GM10266 (cell line): ENCODE measurements at regions not wholly inside any gene's neighbourhood (a gene's known extent, or its start where the extent isn't known, plus 50 kb on each side); places are given as distances from the start of the nearest gene placed in this dataset.

Experiments
- DNase-seq: peaks from one replicate; pipeline ENCODE4 v3.0.0; 2012; ENCODE audit errors: extremely low spot score
- TF ChIP-seq, protein P1 (sequence below): IDR thresholded peaks from 2 replicates; pipeline ENCODE4 v1.5.1; 2012; ENCODE audit warnings: mild to moderate bottlenecking, low read depth; ENCODE audit not compliant: control insufficient read depth, insufficient read depth; ENCODE audit errors: missing control alignments

DNA sequence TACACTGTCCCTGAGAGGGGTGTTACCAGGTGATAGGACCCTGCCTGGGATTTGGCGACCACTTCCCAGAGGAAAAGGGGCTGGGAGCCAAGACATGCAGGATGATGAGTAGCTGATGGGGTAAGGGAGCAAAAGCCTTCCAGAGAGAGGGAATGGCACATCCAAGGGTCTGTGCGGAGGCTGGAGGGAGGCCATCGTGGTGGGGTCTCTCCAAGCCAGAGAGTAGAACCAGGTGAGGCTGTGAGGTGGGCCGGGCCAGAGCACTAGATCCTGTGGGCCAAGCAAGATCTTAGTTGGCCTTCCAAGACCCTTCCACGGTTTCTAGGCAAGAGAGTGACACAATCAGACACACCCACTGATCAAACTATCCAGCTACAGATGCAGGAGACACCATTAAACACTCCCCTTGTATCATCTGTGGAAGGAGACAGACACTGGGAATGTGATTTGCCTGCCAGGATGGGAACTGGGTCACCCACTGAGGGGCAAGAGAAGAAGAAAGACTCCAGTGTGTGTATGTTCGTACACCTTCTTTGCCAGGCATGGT, 128.9 kb downstream of the BANF2 start:
- no peak for DNase-seq
- TF ChIP-seq, protein P1, sequence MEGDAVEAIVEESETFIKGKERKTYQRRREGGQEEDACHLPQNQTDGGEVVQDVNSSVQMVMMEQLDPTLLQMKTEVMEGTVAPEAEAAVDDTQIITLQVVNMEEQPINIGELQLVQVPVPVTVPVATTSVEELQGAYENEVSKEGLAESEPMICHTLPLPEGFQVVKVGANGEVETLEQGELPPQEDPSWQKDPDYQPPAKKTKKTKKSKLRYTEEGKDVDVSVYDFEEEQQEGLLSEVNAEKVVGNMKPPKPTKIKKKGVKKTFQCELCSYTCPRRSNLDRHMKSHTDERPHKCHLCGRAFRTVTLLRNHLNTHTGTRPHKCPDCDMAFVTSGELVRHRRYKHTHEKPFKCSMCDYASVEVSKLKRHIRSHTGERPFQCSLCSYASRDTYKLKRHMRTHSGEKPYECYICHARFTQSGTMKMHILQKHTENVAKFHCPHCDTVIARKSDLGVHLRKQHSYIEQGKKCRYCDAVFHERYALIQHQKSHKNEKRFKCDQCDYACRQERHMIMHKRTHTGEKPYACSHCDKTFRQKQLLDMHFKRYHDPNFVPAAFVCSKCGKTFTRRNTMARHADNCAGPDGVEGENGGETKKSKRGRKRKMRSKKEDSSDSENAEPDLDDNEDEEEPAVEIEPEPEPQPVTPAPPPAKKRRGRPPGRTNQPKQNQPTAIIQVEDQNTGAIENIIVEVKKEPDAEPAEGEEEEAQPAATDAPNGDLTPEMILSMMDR: no peak

DNA sequence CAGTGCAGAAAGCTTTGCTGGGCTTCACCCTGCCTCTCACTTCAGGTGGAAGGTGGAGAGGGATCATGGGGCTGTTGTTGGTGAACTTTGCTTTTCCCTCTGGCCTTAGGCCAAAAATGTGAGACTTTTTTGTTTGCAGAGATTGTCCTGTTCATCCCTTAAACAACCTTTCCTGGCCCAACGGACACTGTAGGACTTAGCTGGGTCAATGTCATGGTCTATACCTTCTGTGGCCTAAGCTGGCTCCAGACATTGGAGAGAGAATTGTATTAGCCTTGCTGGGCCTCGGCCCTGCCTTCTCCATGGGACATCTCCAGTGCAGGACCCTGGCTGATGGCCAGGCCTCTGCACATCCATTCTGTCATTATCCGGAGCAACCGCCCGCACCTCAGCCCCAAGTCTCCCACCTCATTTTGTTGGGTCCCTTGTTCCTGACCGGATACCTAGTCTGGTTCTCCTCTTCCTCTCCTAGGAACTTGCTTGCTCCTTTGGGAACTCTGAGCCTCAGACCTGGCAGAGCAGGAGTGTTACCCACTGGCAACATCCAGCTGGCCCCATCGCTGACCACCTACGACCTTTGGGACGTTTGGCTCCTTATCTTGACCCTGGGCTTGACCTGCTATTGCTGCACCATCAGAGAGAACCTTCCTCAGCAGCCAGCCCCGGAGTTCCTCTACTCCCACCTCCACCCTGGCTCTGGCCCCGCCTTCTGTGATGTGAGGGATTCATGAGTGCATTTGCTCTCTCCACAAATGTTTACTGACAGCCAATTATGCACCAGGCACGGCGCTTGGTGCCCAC, 128.2 kb downstream of the BANF2 start:
- TF ChIP-seq, protein P1: no peak

DNA sequence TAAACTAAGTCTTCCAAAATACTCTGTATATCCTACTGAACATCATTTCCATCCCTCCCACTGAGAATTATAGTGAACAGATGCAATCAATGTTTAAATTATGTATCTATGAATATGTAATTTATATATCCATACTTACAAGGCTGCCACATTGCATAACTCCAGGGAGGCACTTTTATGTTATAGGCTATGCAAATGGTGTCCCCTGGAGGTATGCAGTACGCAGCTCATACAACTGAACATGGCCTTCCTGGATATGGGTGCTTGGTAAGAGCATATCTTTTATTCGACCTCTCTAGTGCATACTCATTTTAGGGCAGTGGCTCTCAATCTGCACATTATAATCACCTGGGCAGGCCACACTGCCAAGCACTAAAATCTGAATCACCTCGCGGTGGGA, 127.3 kb downstream of the BANF2 start:
- DNase-seq: no peak
- TF ChIP-seq, protein P1: no peak

More for the DNA sequence above, 128.2 kb downstream of the BANF2 start:
- no peak for DNase-seq

DNA sequence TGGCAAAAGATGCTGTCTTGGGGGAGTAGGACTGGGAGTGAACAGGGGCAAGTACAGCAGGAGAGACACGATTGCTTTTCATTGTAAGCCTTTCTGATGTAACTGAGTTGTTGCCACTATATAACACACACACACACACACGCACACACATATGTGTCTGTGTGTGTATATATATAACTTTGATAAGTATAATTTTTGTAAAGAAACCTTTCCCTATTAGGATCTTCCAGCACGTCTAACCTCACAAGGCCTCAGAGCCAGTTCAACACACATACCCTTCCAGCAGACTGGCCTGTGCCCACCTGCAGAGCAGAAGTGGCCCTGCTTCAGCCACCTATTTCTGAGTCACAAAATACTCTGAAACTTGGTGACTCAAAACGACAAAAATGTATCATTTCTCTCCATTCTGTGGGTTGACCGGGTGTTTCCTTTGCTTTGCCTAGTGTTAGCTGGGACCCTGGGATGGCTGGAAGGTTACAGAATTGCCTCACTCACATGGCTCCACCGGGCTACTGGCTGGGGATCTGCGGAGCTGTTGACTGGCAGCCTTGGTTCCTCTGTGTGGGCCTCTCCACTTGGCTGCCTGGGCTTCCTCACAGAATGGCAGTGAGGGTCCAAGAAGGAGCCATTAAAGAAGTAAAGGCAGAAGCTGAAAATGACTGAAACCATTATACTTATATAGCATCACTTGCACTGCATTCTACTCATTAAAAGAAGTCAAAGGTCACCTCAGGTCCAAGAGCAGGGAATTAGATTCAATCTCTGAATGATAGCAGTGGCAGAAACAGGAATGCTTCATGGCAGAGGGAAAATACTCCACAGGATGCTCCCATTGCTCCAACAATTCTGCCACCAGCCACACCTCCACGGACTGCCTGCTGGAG, 126.4 kb downstream of the BANF2 start:
- TF ChIP-seq, protein P1: no peak
- peak; percentile 80 for DNase-seq

DNA sequence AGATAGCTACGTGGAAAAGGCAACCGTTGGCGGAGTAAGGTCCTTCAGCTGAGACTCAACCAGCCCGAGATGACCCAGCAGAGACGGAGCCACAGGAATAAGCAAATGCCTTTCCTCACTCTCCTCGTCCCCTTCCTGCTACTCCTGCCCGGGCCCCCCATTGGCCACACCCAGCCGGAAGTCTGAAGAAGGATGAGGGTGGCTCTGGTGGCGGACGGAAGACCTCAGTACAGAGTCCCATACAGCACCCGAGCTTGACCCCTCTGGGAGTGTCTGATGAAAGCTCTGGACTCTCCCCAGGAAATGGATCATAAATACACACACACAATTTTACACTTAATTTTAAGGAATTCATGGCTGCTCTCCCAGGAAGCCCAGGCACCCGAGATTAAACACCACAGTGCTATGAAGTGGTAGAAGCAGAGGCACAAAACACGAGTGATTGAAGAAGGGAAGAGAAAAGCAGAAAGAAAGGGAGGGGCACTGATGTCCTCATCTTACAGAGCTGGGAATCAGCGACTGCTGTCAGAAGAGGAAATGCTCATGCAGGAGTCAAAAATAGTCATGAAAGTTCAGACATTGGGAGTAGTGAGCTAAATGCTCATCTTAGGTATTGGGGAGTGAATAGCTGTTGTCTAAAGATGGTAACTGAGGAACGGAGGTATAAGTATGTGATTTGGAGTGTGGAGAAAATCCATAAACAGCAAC, 125.6 kb downstream of the BANF2 start:
- no peak for DNase-seq
- TF ChIP-seq, protein P1: no peak

DNA sequence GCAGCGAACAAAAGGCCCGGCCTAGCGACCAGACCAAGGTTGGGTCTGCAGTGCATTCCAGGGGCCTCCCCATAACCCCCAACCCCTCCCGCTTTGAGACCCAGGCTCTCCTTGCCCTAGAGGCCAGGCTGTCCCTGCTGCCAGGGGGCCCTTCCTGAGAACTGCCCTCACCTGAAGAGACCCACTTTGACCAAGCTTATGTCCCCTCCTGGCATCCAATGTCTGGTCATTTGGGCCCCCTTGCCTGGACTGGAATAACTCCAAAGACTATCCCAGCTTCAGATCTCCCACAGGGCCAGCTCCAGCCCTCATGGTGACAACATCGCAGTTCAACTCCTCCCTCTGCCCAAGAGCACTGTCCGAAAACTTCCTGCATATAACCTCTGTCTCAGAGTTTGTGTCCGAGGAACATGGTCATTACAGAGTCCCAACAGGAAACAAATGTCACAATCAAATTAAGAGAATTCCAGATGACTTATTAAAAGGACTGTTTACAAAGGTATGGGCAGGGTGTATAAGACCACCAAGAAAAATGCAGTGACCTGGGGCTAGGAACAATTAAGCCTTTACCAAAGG, 125.0 kb downstream of the BANF2 start:
- TF ChIP-seq, protein P1: no peak
- DNase-seq: no peak
